Fibroblast of skin of right quadriceps (primary cell): ENCODE measurements at regions not wholly inside any gene's neighbourhood (a gene's known extent, or its start where the extent isn't known, plus 50 kb on each side); places are given as distances from the start of the nearest gene placed in this dataset.

Source experiments
- DNase-seq: peaks from one replicate; pipeline ENCODE4 v3.0.0-alpha.2; 2013

DNA sequence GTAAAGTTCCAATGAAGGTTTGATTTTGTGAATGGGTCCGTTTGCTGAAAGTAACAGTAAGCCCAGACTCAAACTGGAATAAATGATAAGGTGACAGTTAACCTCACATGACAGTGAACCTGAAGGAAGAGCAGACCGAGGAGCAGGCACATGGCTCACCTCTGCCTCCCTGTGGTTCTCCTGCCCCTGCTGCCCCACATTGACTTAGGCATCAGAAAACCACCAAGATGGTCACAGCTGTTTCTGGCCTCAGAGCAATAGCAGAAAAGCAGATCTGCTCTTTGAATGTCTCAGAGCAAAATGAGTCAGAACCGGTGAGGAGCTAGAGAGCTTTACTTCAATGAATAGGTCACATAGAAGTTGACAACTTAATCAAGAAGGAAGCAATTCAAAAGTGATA lies 487.6 kb downstream of the METTL4 start:
- DNase-seq = no peak

DNA sequence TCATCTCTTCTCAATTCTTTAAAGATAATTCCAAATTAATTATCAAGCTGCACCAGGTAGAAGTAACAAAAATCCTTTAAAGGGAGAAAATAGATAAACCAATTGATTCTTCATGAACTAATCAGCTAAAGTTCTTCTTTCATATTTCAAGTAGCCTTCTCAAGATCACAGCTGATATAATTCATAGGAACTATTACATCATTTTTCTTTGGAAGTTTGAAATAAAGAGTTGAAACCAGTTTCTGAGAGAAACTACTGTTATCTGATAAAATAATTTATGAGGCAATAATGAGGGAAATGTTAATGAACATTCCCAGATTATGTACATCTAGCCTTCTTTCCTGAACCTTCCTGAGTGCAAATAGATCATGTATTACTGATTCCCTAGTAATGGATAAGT lies 484.9 kb downstream of the METTL4 start:
- DNase-seq = no peak

DNA sequence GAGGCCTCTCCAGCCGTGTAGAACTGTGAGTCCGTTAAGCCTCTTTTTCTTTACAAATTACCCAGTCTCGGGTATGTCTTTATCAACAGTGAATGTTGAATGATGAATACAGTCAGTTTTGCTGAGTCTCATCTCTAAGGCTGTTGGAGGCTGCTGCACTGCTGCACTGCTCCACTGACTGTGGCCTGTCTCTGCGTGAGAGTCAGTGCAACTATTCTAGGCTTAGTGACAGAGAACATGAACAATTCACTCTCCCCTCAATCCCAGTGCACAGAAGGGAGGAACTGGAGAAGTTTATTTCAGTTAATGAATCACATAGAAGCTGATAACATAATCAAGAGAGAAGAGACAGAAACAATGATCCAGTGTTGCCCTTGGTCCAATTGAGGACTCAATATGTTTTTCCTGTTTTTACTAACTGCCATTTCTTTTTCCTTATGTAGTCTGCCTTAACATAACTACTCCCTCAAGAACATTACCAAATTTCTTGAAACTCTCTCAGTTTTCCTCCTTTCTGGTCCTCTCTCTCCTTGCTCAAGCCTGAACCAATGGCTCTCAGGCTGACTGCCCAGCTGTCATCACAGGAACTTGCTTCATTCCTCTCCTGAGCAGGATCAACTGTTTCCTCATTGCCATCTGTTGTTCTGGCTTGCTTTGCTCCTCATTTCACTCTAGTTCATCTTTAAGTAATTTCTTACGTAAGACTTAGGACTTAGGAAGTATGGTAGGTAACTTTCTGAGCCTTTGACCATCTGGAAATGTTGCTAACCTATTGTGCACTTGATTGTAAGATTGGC lies 483.2 kb downstream of the METTL4 start:
- no peak for DNase-seq

DNA sequence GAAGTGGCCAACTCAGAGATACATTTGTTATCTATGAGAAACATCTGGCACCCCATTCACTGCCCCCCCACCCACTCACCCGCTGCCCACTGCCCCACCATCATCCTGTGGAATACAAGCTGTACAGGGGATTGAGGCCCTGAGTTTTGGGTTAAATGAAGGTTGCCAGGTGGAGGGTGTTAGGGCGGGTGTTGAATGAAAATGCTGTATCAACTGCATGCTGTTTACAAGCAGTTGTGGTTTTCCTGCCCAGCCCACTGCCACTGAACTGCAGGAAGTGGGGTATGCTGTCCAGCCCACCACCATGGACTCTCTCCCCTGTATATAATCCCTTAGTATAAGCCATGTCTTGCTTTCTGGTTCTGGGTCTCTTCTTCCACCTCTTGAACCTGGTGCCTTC lies 481.9 kb downstream of the METTL4 start:
- no peak for DNase-seq

DNA sequence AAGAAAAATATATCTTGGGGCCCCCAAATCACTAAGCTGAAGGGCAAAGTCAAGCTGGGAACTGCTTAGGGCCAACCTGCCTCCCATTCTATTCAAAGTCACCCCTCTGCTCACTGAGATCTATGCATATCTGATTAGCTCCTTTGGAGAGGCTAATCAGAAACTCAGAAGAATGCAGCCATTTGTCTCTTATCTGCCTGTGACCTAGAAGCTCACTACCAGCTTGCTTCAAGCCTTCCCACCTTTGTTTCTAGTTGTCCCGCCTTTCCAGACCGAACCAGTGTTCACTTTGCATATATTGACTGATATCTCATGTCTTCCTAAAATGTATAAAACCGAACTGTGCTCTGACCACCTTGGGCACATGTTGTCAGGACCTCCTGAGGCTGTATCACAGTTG lies 479.4 kb downstream of the METTL4 start:
- no peak for DNase-seq

DNA sequence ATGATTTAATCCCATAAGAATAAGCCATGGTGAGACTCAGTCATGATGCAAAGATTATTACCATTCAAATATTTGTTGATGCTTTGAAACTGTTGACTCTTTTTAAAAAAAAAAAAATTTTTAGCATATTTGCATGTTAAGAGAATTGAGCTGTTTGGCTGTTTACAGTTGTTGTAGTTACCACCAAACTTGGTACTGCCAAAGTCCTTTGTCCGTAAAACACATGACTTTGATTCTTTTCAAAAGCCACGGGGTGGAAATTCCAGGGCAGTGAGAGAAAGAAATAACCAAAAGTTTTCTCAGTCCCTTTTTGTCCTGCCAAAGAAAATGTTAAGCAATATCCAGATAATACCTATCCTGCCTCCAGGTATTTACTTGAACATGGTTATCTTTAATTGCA lies 474.8 kb downstream of the METTL4 start:
- DNase-seq = no peak

DNA sequence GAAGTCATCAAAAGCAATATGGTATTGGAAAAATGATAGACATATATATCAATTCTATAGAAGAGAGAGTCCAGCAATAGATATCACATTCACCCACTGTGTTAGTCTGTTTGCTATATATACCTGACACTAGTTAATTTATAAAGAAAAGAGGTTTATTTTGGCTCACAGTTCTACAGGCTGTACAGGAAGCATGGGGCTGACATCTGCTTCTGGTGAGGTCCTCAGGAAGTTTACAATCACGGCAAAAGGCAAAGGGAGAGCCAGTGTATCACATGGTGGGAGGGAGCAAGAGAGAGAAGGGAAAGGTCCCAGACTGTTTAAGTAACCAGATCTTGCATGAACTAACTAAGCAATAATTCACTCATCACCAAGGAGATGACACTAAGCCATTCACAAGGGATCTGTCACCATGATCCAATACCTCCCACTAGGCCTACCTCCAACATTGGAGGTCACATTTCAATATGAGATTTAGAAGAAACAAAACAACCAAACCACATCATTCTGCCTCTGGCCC lies 470.6 kb downstream of the METTL4 start:
- no peak for DNase-seq

DNA sequence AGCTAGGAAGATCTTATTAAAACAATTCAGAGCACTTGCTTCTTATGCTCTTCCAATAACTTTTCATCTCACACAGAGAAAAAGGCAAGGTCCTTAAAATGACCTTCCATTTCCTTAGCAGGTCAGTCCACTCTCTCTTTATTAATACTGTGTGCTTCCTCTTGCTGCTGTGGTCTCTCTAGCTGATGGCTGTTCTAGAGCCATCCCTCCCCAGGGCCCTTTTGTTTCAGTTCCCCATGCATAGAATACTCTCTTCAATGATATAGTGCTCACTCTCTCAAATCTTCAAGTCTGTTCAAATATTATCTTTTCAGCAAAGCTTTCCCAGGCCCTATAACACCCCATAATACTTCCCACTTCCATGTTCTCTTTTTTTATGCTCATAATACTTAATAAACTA lies 469.3 kb downstream of the METTL4 start:
- no peak for DNase-seq

DNA sequence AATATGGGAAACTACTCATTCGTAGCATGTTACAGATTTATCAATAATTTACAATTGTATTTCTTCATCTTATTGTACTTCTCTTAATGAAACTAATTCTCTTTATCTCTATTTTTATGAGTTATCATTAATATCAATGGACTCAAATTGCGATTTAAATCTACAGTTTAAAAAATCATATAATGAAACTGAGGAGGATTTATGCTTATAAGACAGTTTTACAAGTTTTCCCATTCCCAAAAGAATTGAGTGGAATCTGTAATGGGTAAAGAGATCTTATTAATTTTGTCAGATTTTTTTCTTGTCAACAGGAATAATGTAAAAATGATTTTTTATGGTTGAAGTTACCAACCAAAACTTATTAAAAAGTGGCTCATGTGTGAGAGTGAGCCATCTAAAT lies 468.0 kb downstream of the METTL4 start:
- no peak for DNase-seq

DNA sequence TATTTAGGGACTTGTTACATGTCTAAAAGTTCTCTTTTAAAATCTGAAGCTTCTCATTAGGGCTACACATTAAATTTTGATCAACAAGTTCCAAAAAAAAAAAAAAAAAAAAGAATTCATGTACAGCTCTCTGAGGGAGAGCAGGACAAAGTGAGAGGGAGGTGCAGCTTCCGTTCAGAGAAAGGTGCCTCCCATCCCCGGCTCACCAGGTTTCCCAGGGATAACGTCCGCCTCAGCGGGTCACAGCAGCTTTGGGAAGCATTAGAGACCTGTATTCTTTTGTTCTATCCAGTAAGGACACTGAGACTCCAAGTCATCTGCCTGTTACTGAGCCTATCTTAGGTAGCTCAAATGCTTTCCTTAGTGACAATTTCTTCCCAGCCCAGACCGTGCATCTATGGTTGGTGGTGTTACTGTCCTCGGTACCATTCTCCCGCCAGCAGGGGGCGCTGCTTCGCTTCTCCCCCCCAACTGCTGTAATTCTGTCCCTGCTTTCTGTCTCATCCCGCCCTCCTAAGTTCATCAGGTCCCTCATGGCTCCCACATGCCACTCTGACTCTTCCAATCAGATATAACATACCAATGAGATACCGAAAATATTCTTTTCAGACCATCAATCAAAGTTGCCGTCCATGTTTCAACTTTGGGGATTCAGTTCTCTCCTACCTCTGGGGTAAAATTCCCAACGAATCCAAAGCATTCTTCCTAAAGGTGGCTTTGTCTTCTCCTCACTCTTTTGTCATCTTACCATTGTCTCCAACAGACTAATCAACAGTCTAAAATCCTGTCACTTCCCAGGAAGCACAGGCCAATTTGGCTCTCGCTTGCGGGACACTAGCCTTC lies 466.5 kb downstream of the METTL4 start:
- DNase-seq = peak; percentile 44

DNA sequence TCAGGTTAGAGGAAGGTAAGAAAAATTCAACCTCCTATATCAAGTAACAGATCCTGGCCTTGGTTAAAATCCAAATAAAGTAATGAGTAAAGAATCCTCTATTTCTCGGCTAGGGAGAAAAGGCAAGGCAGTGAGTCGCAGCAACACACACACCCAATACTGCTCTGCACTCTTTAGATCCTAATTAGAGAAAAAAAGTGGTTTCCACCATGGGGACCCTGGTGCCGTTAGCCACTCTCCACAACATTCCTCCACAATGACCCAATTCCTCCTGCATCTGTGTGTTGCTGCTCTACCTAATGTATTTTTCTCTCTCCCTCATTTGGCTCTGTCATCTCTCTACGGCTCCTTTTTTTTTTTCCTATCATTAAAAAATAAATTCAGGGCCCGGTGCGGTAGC lies 462.7 kb downstream of the METTL4 start:
- DNase-seq = peak; percentile 86

DNA sequence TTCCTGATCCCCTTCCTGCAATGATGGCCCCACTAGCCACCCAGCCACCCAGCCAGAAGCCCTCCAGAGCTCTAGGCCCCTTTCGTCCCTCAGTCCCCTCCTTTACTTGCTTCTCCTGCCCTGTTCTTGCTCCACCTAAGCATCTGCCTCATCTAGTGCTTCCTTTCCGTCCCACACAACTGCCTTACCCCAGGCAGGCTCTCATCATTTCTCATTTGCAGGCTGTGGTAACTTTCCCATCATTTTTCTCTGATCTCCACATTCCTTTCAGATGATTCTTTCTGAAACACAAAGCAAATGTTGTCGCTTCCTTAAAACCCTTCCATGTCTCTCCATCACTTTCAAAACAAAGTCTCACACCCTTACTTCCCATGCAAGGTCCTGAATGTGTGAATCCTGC lies 459.8 kb downstream of the METTL4 start:
- peak; percentile 75 for DNase-seq

DNA sequence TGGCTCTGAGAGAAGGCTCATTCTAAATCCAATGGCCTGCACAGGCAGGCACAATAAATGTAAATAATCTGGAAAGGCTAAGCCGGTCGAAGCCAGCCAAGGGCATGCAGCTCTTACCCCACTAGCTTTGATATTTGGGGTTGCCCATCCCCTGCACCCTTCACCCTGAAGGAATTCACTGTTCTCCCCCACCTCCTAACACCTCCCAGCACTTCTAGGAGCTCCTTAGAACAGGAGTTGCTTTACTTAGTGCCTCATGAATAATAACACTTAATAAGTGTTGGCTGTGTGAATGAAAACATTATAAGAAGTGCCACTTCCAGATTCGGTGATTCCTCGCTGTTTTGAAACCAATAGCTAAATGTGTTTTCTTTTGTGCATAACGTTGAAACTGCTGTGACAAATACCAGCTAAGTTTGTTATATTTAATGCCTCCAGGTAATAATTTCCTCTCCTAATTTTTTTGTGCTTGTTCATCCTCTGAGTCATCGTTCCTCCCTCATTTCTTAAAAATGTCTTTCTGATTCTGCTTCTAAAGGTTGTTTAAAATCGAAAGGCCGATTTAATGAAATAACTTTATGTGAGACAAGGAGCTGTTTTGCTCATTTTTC lies 458.8 kb downstream of the METTL4 start:
- peak; percentile 10 for DNase-seq

DNA sequence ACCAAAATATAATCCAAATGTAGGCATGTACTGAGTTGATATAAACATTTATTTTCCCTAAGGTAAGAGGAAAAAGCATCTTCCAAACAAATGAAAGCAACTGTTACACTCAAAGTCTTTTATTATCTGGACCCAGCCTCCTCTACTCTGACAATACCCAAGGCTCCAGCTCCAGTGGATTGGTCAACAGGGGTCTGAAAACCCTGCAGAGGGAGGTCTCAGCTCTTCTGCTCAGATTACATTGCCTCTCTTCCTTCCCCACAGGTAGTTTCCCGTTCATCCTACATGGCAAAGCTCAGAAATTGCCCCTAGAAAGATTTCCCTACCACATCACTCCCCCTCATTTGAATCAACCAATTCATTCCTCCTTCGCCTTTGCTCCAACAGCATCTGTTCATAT lies 457.0 kb downstream of the METTL4 start:
- DNase-seq = no peak

DNA sequence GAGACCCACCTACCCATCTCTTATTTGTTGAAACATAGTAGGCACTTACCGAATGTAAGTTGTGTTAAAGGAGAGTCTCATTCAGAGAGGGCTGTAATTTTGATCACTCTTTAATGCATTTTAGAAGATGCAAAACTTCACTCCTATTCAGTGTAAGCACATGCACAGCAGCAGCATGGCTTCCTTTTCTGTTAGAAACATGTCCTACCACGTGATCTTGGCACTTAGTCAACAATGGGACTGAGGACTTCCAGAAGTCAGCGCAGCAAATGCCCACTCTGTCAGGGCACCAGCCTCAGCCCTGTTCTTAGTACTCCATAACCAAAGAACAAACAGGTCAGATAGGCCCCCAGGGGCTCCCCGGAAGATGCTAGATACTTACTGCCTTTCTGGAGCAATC lies 456.5 kb downstream of the METTL4 start:
- no peak for DNase-seq

DNA sequence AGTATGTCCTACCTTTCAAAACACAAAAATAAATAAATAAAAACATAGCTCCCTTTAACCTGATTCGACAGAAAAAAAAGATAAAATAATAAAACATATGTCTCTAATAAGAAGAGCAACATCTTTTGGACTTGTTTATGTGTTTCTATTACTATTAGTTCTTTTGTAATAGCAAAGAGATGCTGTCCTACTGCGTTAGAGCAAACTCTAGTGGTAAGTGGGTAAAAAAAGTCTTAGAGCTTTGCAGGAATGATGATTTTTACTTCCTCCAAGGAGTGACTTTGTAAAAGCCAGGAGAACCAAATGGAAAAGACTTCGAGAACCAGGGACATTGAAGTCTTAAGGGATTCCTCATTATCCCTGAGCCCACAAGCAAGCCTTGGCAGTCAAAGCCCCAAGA lies 450.1 kb downstream of the METTL4 start:
- DNase-seq = no peak

DNA sequence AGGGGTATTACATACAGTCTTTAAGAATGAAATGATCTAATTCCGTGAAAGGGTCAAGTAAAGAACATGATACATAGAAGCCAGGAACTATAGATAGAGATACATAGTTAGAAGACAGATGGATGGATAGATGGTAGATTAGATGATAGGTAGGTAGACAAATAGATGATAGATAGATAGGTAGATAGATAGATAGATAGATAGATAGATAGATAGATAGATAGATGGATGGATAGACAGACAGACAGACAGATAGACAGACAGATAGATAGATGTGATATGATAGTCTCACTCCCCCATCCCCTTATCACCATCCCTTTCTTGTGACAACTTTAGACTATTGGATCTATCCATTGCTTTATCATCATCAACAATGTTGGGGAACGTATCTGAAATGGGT lies 448.2 kb downstream of the METTL4 start:
- DNase-seq = no peak

DNA sequence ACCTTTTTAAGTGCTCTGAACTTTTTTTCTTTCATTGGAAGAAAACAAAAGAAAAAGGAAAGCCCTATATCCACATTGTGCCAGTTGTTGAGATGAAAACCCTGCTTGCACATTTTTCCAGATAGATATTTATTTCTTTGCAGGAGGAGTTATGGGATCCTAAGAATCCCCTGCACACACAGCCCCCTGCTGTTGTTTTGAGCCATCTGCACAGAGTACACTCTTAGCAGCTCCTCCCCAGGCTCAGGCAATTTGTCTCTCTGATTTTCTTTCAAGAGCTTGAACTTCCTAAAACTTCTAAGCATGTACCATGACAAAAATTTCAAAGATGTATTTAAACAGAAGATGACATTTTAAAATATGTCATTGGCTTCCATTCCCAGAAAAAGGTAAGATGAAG lies 436.9 kb downstream of the METTL4 start:
- DNase-seq = no peak

DNA sequence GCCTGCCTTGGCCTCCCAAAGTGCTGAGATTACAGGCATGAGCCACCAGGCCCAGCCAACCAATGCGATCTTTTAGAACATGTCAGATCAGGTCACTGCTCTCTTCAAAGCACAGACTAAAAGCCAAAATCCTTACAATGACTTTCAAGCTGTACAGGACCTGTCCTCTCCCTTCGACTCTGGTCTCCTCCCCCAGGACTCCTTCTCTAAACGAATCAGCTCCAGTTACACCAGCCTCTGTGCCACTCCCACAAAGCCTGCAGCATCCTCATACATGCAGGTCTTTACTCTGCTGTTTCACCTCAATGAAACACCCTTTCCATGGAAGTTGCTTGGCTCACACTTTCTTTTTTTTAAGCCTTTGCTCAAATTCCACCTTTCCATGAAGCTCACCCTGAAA lies 436.0 kb downstream of the METTL4 start:
- no peak for DNase-seq

DNA sequence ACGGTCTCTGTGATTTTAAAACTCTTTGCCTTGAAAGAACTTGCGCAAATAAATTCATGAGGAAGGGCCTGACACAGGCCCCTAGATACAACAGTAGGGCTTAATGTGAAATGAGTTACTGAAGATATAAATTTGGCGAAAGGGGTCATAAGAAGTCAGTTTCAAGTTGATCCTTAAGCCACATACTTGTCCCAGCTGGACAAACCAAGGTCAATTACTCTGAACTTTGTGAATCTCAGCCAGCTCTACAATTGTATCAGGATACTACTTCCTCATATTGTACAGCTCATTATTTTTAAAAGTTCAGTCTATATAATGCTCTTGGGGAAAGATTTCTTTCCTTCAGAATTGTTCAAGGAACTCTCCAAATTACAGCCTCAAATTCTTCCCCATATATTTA lies 432.8 kb downstream of the METTL4 start:
- no peak for DNase-seq

DNA sequence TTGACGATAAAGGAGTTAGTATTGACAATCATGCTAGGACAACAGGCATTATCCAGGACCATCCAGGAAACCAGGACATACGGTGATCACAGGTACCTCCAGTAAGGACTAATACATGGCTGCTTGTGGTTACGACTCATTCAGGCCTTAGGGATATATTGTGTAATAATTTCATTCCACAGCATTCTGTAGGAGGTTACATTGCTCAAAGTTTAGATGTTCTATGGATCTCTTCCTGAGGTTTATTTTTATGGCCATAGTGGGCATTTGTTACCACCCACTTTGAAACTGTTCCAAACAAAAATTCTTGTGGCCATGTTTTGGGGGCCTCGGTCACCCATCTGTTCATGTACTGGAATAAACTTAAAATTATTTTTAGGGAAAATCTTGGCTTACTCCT lies 431.6 kb downstream of the METTL4 start:
- peak; percentile 90 for DNase-seq

DNA sequence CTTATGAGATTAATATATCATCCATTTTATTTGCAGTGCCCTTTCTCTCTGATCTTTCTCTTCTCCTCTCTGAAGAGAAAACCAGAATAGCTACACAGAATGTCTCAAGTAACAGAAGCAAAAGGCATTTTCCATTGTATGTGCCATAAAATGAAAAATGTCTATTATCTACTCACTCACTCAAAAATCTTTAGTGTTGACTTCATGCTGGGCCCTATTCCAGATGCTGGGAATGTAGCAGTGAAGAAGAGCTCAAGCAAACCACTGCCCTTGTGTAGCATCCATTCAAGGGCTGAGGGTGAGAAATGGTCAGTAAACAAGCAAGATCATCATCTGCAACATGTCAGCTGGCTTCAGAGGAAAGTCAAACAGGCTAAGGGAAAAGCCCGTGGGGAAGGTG lies 427.7 kb downstream of the METTL4 start:
- DNase-seq = peak; percentile 74

DNA sequence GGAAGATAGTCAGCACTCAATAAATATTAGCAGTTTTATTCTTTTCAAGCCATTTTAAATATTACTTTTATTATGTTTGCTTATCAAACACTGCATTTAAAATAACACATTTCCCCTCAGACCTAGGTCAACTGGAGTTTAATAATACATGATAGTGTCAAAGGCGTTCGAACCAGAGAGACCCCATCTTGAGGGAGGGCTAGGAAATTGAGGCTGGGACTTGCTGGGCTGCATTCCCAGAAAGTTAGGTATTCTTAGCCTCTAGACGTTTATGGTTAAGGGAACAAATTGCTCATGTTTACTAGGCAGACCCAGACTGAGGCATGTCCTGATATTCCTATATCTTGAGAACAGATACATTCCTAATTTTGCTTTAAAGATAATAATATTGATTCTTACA lies 426.5 kb downstream of the METTL4 start:
- DNase-seq = no peak

DNA sequence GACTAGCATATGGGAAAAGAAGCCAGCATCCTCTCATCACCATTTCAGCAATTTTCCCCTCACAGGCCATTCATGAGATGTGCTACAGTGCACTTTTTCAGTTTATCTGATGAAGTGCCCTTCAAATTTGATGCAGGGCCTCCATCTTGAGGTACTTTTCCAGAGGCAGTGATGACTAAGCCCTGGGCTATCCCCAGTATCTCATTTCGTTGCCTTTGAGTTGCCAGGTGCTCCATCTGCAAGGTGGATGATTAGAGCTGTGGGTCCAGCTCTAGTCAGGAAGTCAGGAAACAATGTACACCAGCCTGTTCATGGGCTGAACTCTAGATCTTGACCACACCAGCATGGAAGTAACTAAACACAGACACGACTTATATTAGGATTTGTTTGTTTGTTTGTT lies 425.2 kb downstream of the METTL4 start:
- DNase-seq = no peak
